HL-60 (cell line): ENCODE measurements at regions not wholly inside any gene's neighbourhood (a gene's known extent, or its start where the extent isn't known, plus 50 kb on each side); places are given as distances from the start of the nearest gene placed in this dataset.

Experiments
- DNase-seq, 2 experiments: peaks; one replicate each; pipeline ENCODE4 v3.0.0-alpha.2; 2010 to 2020; ENCODE audit warnings: low read depth in 1 of 2, low spot score in 1 of 2
- H3K27ac ChIP-seq: fragments of 250-450 bp; sonication (Bioruptor Pico); replicated peaks from 2 replicates; pipeline ENCODE4 v1.5.1; 2020; ENCODE audit warnings: mild to moderate bottlenecking, moderate library complexity
- H3K27me3 ChIP-seq: fragments of 250-450 bp; sonication (Bioruptor Pico); 2 replicates; pipeline ENCODE4 v1.5.1; 2021; ENCODE audit warnings: mild to moderate bottlenecking, moderate library complexity; ENCODE audit not compliant: insufficient read depth, poor library complexity, severe bottlenecking
- H3K4me3 ChIP-seq: replicated peaks from 2 replicates; pipeline ENCODE4 v1.5.1; 2011; ENCODE audit warnings: mild to moderate bottlenecking, control low read depth, low read length; ENCODE audit not compliant: insufficient read depth
- CTCF ChIP-seq: IDR thresholded peaks from one replicate; pipeline ENCODE4 v1.5.1; 2011; ENCODE audit warnings: low read length, control low read depth, inconsistent platforms; ENCODE audit not compliant: insufficient read depth
- GABPA ChIP-seq: IDR thresholded peaks from 2 replicates; pipeline ENCODE4 v1.6.1; 2012; ENCODE audit warnings: low read depth
- POLR2AphosphoS5 ChIP-seq: IDR thresholded peaks from 2 replicates; pipeline ENCODE4 v1.6.1; 2012; ENCODE audit warnings: low read depth
- REST ChIP-seq: IDR thresholded peaks from 2 replicates; pipeline ENCODE4 v1.6.1; 2012; ENCODE audit warnings: low read depth; ENCODE audit not compliant: insufficient replicate concordance
- SPI1 ChIP-seq: IDR thresholded peaks from 2 replicates; pipeline ENCODE4 v1.6.1; 2012; ENCODE audit warnings: low read depth, mild to moderate bottlenecking, borderline replicate concordance

- Histone ChIP-seq H3K4me3 (no peak overlapping the region), H3K27ac (no peak overlapping the region), H3K27me3 (no peaks in the 10 kb centered on the region)
- TF ChIP-seq REST (no peak), GABPA (no peak), POLR2AphosphoS5 (no peak), CTCF (no peak), SPI1 (no peak)
- no peak for DNase-seq
Measured at GRCh38 chr12:83939718-83940117, 972.9 kb downstream of the SLC6A15 start.

GRCh38 chr12:83933615-83934014, 979.0 kb downstream of the SLC6A15 start:
- H3K27me3 ChIP-seq: no peaks in the 10 kb centered on the region
- H3K27ac ChIP-seq: no peak overlapping the region
- no peak for TF ChIP-seq REST
- TF ChIP-seq GABPA: no peak
- TF ChIP-seq POLR2AphosphoS5: no peak
- no peak for TF ChIP-seq CTCF
- TF ChIP-seq SPI1: no peak
- no peak for DNase-seq
- H3K4me3 ChIP-seq: no peak overlapping the region

- no peak overlapping the region for H3K4me3 ChIP-seq
- TF ChIP-seq SPI1 (no peak), GABPA (no peak), CTCF (no peak), REST (no peak)
- no peaks in the 10 kb centered on the region for H3K27me3 ChIP-seq
- DNase-seq: no peak
- H3K27ac ChIP-seq: no peak overlapping the region
Measured at GRCh38 chr12:83932011-83932410, 980.6 kb downstream of the SLC6A15 start.
